GM23248 (cell line): ENCODE measurements at regions not wholly inside any gene's neighbourhood (a gene's known extent, or its start where the extent isn't known, plus 50 kb on each side); places are given as distances from the start of the nearest gene placed in this dataset.

ENCODE experiments used
- EZH2 ChIP-seq: fragments of 200-600 bp; sonication (generic); IDR thresholded peaks from 2 replicates; pipeline ENCODE4 v1.6.1; 2018; ENCODE audit warnings: antibody characterized with exemption, mild to moderate bottlenecking; ENCODE audit not compliant: insufficient read depth, poor library complexity, severe bottlenecking
- EZH2phosphoT487 ChIP-seq: fragments of 200-600 bp; sonication (generic); IDR thresholded peaks from 2 replicates; pipeline ENCODE4 v1.6.1; 2018; ENCODE audit warnings: antibody characterized with exemption, moderate library complexity, mild to moderate bottlenecking, low read depth; ENCODE audit not compliant: insufficient read depth

GRCh38 chrX:40152741-40153344 lies 55.1 kb upstream of the BCOR start:
- TF ChIP-seq EZH2, result no peak
- no peak for TF ChIP-seq EZH2phosphoT487
